Renal cortical epithelial cell (primary cell): ENCODE measurements at regions not wholly inside any gene's neighbourhood (a gene's known extent, or its start where the extent isn't known, plus 50 kb on each side); places are given as distances from the start of the nearest gene placed in this dataset.
"Not testable (repeated sequence)": the region's sequence is repeated elsewhere in the genome, so short reads cannot be mapped to it uniquely, and the experiment has no call there.

Experiments used
- DNase-seq: peaks from one replicate; pipeline ENCODE4 v3.0.0-alpha.2; 2011; ENCODE audit warnings: low read depth

DNA sequence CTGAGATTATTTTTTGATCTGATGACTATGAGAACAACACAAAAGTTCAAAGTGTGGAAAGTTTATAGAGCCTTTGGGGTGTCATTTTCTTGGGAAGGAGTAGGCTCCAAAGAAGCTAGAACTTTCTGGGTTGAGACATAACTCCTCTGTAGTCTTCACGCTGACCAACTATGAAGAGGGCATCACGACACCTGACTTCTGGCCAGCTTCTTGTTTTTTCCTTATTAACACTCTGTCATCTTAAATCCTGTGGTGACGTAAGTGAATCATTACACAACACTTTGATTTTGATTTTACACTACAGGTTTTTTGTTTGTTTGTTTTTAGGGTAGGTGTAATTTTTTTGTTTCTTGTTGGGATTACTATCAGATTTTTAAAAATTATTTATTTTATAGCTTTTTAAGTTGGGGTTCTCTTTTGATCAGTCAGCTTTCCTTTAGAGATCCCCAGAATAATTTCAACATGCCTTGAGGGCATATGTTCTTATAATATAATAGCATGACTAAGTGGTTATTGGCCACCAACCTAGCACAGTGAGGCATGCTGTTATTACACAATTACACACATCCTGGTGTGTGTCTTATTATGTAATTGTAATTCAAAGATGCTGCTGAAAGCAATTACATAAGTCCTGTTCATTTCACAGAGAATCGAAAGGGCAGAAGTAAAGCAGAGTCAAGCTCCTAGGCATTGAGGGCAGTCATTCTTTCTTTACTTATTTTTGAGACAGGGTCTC, 281.6 kb upstream of the NOTCH2NLA start:
- DNase-seq: not testable (repeated sequence)

DNA sequence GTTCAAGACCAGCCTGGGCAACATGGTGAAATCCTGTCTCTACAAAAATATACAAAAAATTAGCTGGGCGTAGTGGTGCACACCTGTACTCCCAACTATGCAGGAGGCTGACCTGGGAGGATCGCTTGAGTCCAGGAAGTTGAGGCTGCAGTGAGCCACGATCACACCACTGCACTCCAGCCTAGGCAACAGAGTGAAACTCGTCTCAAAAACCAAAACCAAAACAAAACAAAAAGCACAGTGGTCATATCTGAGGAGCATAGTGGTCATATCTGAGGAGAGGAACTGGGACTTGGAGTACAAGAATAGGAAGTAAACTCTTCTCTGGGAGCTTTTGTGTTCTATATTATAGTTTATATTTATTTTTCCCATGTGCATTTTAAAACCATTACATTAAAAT, 275.3 kb upstream of the NOTCH2NLA start:
- not testable (repeated sequence) for DNase-seq

DNA sequence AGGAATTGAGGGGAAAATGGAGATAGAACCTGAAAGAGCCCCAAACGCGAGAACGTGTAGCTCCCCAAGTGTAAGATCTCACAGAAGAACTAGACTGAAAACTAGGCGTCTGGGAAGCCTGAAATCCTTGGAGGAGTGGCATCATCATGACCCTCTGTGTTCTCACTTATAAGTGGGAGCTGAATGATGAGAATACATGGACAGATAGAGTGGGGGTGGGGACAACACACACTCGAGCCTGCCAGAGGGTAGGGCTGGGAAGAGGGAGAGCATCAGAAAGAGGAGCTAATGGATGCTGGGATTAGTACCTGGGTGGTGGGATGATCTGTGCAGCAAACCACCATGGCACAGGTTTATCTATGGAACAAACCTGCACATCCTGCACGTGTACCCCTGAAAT, 258.7 kb upstream of the NOTCH2NLA start:
- not testable (repeated sequence) for DNase-seq

DNA sequence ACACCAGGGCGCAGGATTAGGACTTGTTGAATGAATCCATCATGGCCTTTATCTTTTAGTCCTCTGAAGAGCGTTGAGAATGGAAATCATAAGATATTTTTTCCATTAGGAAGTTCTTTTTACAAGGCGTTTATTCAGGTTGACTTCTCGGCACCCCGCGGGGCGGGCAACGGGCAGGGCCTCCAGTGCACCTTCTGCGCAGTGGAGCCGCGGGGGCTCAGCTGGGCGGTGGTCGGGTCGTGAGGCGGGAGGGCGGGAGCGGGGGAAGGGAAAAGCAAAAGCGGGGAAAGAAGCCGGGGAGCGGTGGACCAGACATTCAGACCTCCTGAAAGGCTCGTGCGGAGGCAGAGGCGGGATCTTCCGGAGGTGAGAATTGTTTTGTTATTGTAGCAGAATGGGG, 258.3 kb upstream of the NOTCH2NLA start:
- DNase-seq: not testable (repeated sequence)

DNA sequence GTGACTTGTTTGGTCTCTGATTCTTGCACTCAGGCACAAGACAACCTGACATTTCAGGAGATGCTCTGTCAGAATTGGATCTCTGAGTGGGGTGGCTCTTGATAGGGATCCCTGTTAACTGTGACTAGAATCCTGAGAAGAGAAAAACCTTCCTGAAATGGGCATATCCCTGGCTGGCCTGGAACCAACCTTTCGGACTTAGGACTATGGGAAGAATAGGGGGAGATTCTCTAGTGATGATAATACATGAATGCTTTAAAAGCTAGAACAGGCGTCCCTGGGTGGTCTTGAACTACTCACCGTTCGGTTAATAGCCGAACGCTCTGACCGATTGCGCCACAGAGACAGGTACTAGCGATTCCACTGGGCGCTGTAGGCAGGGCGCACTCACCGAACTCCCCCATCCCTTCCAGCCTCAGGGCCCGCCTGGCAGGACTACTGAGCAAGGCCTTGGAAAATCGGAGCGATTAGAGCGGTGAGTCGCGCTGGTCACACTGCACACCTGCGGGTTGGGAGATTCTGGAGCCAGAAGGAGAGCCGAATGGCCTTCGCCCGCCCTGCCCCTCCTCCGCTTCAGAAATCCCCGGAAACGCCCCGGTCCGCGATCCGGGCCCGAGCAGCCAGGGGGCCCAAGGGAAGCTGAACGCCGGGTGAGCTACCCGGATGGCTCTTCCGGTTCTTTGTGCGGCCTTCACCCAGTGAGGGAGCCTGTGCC, 257.6 kb upstream of the NOTCH2NLA start:
- DNase-seq: peak; percentile 2

DNA sequence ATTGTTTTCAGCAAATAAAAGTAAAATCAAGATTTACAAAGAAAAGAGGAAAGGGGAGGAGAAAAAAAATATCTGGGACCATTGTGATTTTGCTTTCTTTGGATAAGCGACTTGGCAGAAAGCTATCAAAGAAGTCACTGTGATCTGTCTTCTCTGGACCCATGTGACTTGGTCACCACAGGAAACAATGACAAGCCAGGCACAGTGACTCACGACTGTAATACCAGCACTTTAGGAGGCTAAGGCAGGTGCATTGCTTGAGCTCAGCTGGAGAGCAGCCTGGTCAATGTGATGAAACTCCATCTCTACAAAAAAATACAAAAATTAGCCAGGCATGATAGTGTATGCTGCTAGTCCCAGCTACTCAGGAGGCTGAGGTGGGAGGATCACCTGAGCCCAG, 255.4 kb upstream of the NOTCH2NLA start:
- DNase-seq: not testable (repeated sequence)

DNA sequence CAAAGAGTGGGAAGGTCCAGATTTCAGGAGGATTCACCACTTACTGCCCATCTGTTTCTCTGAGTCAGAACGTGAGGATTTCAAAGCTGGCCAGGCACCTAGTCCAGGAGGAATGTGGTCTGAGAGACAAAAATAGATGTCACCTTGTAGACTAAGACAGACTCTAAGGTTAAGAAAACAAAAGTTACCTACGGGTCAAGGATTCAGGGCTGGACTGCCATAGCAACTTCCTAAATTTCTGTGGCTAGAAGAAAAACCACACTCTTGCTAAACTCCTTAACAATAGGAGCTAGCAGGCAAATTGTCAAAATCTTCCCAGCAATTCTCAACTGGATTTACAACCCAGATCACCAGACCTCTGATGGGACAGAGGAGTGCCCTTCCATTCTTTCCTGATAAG, 250.4 kb upstream of the NOTCH2NLA start:
- peak; percentile 80 for DNase-seq

DNA sequence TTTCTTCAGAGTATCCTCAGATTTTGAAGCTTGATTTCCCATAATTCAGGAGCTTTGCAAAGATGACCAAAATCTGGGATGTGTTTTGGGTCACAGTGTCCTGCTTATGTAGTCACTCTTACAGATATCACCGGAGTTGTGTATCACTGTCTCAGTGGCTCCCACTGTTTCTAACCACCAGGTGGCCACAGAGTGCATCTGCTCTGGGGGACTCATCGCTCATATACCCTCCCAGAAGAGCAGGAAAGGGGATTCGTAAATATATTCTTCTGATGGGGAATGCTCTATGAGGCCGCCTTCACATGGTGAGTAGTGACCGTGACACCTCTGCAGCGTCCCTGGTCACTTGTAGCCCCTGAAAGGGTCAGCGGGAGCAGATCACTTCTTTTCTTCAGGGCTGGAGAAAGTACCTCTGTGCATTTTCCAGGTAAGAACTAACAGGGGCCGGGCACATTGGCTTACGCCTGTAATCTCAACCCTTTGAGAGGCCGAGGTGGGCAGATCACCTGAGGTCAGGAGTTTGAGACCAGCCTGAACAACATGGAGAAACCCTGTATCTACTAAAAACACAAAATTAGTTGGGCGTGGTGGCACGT, 249.4 kb upstream of the NOTCH2NLA start:
- peak; percentile 11 for DNase-seq

DNA sequence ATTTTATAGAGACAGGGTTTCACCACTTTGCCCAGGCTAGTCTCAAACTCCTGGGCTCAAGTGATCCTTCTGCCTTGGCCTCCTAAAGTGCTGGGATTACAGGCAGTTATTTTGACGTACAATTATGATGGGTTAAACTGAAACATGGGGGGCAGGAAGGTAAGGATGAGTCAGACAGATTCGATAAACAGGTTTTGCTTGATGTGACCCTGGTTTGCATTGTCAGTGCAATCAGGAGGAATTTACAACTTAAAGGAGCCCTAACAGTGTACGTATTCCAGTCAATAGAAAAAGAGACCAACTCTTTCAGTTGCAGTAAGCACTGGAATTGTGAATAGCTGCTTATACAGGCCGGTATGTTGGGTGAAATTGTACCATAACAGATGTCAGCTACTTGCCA, 246.3 kb upstream of the NOTCH2NLA start:
- not testable (repeated sequence) for DNase-seq

DNA sequence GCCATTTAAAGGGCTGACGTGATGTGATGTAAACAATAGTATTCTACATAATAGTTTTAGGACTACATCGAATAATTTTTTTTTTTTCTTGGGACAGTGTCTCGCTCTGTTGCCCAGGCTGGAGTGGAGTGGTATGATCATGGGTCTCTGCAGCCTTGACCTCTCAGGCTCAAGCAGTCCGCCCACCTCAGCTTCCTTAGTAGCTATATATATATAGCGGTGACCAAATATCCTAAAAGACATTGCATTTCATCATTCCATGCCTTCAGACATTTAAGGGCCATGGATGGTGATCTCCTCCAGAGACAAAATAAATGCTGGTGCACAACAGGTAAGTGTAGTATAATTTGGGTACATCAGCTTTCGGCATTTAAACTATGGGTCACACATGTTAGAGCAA, 245.4 kb upstream of the NOTCH2NLA start:
- DNase-seq: not testable (repeated sequence)

DNA sequence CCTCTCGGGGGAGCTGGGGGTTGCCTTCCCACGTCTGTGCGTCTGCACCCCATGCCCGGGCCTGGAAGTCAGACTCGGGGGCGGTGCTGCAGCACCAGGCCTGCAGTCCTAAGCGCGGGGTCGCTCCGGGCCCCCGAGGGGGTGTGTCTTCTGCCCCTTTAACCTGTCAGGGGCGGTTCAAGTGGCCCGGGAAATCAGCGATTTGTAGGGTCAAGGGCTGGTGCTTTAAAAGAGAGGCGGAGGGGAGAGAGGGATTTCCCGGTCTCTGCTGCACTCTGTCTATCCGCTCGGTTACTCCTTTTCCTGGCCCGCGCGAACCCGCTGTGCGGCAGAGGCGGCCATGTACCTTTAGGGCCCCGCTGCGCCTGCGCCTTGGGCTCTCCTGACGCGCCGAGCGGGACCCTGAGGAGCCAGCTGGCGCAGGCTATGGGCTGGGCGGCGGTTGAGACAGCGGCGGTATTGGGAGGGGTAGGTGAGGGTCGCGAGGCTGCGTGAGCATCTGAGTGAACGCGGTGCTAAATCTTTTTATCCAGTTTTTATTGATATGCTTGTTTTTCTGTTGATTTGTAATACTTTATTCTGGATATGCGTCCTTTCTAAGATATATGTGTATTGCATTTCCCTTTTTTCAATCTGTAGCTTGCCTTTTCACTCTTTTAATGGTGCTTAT, 243.5 kb upstream of the NOTCH2NLA start:
- DNase-seq: peak; percentile 11

DNA sequence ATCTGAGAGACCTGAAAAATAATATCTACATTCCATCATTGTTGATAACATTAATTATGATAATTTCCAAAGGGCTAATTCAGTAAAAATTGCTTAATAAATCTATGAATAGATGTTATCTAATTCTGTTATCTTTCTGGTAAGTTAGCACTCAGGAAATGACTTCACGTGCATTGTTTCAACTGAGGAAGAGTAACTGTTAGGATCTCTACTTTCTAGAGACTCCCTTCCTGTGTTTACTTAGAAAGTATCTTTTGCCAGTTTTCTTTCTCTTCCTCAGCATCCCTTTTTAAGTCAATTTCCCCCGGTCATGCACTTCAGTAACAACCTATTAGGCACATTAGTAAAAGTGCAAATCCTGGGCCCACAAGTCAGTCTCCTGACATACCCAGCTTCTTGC, 231.1 kb upstream of the NOTCH2NLA start:
- DNase-seq: not testable (repeated sequence)

DNA sequence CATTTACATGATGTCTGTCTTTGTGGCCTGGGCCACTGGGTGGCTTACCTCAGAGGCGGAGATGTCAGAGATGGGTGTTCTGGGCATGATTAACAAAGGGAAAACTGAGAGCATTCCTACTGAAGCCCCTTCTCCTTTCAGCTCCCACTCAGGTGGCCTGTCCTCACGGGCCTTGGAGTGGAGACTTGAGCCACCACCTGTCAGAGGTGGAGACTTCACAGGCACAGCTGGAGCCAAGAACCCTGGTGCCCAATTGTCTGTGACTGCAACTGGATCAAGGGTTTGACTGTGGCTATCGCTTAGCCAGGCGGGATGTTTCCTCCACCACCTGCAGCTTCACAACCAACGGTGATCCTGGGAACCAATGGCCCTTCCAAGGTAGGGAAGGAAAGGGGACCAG, 230.5 kb upstream of the NOTCH2NLA start:
- not testable (repeated sequence) for DNase-seq

DNA sequence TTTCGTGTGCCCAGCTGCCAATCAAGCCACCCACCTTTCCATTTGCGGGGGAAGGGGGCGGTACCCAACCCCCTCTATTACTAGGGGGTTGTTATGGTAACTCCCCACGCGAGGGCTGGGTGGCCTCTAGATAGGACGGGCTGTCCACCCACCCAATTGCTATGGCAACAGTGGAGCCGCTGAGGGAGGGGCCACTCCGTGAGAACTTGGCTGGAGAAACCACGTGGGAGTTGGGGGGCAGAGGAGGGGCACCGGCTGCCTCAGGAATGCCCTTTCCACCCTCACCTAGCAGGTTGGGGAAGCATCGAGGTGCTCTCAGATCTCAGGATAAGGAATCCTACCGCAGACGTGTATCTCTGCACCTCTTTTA, 220.0 kb upstream of the NOTCH2NLA start:
- DNase-seq: not testable (repeated sequence)

DNA sequence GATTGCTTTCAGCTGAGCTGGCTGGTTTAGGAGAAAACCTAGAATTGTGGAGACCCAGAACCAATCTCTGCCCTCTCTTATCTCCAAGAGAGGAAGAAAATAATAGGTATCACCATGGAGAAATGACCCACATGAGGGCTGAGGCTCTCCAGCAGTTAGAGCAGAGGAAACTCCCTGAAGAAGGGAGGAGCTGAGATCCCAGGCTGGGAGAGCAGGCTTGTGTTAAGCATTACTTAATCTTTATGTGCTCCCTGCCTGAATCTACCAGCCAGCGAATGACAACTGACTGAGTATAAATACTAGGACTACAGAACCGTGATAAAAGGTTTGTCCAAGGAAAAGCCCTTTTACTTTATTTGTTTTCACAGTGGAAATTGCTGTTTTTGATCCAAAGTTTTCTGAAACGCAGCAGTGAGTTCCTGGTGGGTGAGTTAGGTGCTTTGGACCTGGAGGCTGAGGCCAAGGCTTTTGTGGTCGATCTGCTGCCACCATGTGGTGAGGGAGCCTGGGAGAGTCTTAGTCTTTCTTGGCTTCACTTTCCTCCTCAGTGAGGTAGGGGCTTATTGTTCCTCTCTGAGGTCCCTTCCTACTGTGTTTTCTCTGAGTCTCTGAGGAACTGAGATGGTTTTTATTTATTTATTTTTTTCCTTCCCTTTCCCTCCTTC, 219.5 kb upstream of the NOTCH2NLA start:
- DNase-seq: not testable (repeated sequence)

DNA sequence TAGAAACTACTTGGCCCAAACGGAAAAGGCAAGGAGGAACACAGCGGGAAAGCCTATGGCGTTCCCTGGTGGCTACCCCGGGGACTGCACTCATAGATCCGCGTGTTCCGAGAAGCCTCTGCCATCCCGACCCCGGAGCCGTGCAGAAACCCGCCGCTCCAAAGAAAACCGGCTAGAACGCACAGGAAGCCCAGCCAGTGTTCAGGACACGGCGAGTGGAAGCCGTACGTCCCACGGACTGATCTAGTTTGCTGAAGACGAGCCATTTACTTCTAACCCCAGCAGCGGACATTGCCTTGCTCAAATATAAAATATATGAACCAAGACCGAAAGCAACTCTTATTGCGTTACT, 215.0 kb upstream of the NOTCH2NLA start:
- DNase-seq: not testable (repeated sequence)

DNA sequence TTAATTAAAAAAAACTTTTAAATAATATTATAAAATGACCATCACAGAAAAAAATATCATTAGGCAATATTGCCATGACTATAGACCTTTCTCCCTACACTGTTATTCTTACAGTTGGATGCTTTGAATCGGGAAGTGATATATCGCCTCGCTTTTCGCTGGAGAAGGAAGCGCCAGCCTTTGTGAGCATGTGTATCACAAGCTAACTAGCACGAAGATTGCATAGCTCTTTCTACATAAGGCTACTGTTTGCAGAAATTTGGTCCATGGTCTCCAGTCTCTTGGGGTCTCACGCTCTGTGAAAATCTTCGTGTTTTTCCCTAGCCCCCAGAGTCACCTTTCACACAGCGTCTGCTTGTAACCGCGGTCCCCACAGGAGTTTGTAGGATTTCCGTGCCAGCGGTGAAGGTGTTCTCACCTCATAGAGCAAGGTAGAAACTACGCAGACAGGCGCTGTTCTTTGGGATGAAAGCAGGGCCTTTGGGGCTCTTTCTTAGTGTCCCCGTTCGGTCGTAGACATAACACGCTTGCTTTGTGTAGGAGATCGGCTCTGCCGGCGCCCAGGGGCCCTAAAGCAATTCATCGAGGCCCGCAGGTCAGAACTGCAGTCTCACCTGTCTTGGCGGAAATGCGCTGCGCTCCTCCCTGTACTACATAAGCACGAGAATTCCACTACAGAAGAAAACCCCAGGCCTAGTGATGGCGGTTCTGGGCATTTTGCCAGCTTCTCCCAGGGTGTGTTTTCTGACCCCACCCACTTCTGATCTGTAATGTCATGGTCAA, 214.5 kb upstream of the NOTCH2NLA start:
- not testable (repeated sequence) for DNase-seq

DNA sequence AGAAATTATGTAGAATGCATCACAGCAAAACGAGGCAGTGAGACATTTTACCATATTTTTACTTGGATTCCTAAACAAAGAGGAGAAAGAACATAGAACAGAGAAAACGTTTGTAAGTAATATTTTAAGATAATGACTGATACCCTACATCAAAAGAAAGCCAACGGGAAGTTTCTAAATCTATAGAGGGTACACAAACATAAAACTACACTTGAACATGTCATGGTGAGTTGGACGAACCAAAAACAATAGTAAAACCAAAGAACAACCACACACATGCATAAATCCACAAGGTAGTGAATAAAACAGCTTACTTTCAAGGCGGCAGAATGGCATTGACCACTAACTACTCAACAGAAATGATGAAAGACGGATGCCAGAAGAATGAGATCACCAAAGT, 209.7 kb upstream of the NOTCH2NLA start:
- DNase-seq: peak; percentile 63

DNA sequence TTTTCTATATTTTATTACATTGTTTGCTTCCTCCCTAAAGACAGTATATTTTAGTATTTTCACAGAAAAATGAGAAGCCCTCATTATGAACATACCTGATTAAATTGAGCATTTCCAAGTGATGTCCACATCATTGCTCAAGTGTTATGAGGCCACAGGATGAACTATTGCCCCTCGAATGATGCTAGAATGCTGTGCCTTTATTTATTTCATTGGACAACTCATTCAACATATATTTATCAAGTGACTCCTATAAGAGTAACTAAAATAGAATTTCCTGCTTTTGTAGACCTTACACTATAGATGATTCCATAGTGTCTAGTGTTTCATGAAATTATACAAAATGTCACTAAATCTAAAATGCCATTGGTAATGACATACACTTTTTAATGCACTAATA, 187.8 kb upstream of the NOTCH2NLA start:
- DNase-seq: not testable (repeated sequence)

DNA sequence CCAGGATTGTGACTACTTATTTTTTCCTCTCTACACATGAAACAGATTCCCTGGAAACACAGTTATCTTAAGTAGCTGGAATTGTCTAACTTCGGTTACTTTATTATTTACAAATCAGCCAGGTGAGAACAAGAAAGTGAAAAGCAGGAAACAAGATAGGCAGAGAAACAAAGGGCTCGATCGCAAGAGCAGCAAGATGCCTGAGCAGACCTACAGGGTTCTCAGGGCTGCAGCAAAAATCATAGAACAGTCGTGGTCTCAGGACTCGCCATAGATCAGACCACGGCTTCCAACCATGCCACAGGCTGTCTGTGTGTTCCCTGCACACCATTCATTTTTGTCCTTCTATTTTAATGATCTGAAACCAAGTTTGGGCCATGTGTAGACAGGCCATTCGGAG, 186.2 kb upstream of the NOTCH2NLA start:
- not testable (repeated sequence) for DNase-seq

DNA sequence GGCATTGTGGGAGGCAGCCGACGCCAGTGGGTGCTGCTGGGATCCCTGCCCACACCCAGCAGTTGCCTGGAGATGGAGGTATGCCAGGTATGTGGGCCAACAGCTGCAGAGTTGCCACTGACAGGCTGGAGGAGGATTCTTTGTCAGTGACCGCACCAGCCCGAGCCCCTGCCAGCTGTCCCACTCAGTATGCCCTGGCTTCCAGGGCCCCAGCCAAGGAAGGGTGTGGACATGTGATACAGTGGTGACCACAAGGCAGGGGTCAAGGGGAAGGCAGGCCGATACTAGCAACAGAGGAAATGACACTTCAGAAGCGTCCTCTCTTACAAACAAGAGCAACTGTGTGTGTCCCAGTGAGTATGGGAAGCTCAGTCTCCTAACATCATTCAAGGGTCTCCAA, 185.1 kb upstream of the NOTCH2NLA start:
- DNase-seq: peak; percentile 56
